ENCODE measurements at regions not wholly inside any gene's neighbourhood (a gene's known extent, or its start where the extent isn't known, plus 50 kb on each side); places are given as distances from the start of the nearest gene placed in this dataset.

DNA sequence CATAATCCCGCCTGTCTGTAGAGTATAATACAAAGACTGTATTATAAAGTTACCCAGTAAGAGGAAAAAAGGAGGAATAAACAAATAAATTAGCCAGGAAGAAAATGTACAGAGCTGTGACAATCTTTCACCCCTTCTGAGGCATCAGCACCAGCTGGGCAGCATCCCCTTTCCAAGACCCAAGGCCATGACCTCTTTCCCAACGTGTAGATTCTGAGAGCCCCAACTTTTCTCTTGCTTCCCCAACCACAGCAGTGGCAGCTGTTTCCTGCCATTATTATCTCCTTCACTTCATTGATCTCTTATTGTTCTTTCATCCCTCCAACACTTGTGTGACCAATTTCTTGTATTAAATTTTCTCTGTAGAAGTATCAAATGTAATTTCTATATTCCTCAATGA lies 101.6 kb downstream of the BBS10 start:
- no peak for DNase-seq
- H3K79me2 ChIP-seq (ENCODE audit: insufficient read depth), result no peaks in the 10 kb centered on the region
- H3K27me3 ChIP-seq (ENCODE audit: insufficient read depth), result no peaks in the 10 kb centered on the region
- no peaks in the 10 kb centered on the region for H4K20me1 ChIP-seq (ENCODE audit: insufficient read depth)
- H3K4me1 ChIP-seq (ENCODE audit: control insufficient read depth in 1 of 2, insufficient read depth in 2 of 2, low read depth in 1 of 2, low read length in 1 of 2), result peaks cover 0 to 13% of the 10 kb centered on the region in 2 experiments; a peak in 3 of 4 replicates
- H3K36me3 ChIP-seq (replicated peaks in 1 of 2; ENCODE audit: control insufficient read depth in 1 of 2, insufficient read depth in 2 of 2, low read length in 1 of 2), result no peaks in the 10 kb centered on the region
- no peaks in the 10 kb centered on the region for H3K9me3 ChIP-seq
- ChIA-PET CTCF (no interaction called here), POLR2A (no interaction called here)
- TF ChIP-seq TEAD4 (IDR thresholded peaks at IDR 0.05; ENCODE audit: borderline replicate concordance, insufficient read depth) (no peak), GATA2 (CRISPR knock-in tag; IDR thresholded peaks at IDR 0.05) (no peak), JUND (IDR thresholded peaks at IDR 0.05) (no peak), POLR2AphosphoS5 (IDR thresholded peaks at IDR 0.05; ENCODE audit: low read depth, low read length) (no peak), CHD2 (IDR thresholded peaks at IDR 0.05; ENCODE audit: low read length, partially characterized antibody) (no peak), NFIC (IDR thresholded peaks at IDR 0.05; ENCODE audit: borderline replicate concordance) (no peak)
- H3K4me3 ChIP-seq (ENCODE audit: low read depth in 2 of 2, low read length in 1 of 2), result no peak overlapping the region
- peaks cover 11% of the 10 kb centered on the region for H3F3A ChIP-seq (replicated peaks; ENCODE audit: insufficient read depth)
- no peaks in the 10 kb centered on the region for H3K9me2 ChIP-seq
- no peak overlapping the region for H3K4me2 ChIP-seq
- H2AFZ ChIP-seq (ENCODE audit: low read depth), result no peak overlapping the region
- no peak overlapping the region for H3K9ac ChIP-seq
- H3K27ac ChIP-seq (ENCODE audit: low read depth in 2 of 2, low read length in 1 of 2), result no peak overlapping the region
- 79% methylated on average over 2 of the region's 2 CpGs for WGBS (ENCODE audit: low lambda C conversion rate)

DNA sequence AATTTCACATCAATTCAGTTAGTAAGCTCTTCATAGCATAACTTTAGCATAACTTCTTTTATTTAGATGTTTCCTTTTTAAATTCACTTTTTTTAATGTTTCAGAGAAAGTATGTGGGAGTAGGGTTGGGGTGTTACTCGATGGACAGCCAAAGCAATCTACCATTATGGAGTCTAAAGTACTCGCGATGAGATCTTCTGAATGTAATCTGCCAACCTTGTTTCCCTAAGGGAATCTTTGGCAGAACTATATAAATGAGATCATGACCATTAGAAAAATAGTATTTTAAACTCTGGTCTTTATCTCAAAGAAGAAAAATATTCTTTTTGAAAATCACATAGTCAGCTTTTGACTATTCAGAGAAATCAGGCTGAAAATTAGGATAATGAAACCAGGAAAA lies 103.9 kb downstream of the BBS10 start:
- Histone ChIP-seq H3K4me3 (ENCODE audit: low read depth in 2 of 2, low read length in 1 of 2) (no peak overlapping the region), H3K27me3 (ENCODE audit: insufficient read depth) (no peaks in the 10 kb centered on the region), H2AFZ (ENCODE audit: low read depth) (no peak overlapping the region), H3K79me2 (ENCODE audit: insufficient read depth) (no peaks in the 10 kb centered on the region), H3K9me3 (no peaks in the 10 kb centered on the region), H3K9me2 (no peaks in the 10 kb centered on the region), H3F3A (replicated peaks; ENCODE audit: insufficient read depth) (peaks cover 11% of the 10 kb centered on the region), H3K4me2 (no peak overlapping the region), H3K36me3 (replicated peaks in 1 of 2; ENCODE audit: control insufficient read depth in 1 of 2, insufficient read depth in 2 of 2, low read length in 1 of 2) (no peaks in the 10 kb centered on the region), H3K9ac (no peak overlapping the region), H3K27ac (ENCODE audit: low read depth in 2 of 2, low read length in 1 of 2) (no peak overlapping the region), H4K20me1 (ENCODE audit: insufficient read depth) (no peaks in the 10 kb centered on the region), H3K4me1 (ENCODE audit: control insufficient read depth in 1 of 2, insufficient read depth in 2 of 2, low read depth in 1 of 2, low read length in 1 of 2) (peaks cover 0 to 5% of the 10 kb centered on the region in 2 experiments; a peak in 1 of 4 replicates)
- POLR2A ChIA-PET, result no interaction called here
- CTCF ChIA-PET, result interaction anchor here (0.9 kb wide), 1 partner anchor 8 kb away, joined by 3 read pairs; no protein-coding TSS in a partner anchor
- TF ChIP-seq, protein P1, sequence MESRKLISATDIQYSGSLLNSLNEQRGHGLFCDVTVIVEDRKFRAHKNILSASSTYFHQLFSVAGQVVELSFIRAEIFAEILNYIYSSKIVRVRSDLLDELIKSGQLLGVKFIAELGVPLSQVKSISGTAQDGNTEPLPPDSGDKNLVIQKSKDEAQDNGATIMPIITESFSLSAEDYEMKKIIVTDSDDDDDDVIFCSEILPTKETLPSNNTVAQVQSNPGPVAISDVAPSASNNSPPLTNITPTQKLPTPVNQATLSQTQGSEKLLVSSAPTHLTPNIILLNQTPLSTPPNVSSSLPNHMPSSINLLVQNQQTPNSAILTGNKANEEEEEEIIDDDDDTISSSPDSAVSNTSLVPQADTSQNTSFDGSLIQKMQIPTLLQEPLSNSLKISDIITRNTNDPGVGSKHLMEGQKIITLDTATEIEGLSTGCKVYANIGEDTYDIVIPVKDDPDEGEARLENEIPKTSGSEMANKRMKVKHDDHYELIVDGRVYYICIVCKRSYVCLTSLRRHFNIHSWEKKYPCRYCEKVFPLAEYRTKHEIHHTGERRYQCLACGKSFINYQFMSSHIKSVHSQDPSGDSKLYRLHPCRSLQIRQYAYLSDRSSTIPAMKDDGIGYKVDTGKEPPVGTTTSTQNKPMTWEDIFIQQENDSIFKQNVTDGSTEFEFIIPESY (IDR thresholded peaks at IDR 0.05; ENCODE audit: borderline replicate concordance, low read depth), result no peak
- TF ChIP-seq SMC3 (IDR thresholded peaks at IDR 0.05; ENCODE audit: low read depth, low read length), result no peak
- DNase-seq, result no peak
- WGBS (ENCODE audit: low lambda C conversion rate), result 91% methylated on average over 3 of the region's 3 CpGs

DNA sequence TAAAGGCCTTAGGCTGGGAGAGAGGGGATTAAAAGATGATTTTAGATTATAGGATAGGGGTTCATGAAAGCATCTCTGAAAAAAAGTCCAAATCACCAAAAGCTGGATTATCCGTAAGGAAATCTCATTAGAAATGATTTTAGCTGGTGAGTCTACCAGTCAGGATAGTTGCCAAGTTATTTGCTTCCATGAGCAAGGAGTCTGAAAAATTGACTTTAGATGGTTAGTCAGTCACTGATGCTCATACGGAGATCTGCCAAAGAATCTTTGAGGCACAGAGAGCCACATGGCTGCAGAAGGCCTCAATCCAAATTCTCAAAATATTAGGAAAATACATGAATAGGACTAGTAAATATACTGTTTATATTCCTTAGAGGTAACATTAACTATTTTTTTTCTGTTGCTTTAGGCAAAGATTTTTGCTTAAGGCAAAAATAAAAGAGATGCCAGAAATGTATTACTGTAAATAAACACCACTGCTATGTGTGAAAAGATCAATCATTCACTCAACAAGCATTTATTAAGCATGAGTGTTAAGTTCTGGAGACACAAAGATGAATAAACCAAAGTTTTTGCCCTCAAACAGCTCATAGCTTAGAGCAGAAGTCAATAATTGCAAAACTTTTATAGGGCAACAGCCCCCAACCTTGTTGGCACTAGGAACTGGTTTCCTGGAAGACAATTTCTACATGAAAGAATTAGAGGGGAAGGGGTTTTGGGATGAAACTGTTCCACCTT lies 105.2 kb downstream of the BBS10 start:
- Histone ChIP-seq H3K4me3 (ENCODE audit: low read depth in 2 of 2, low read length in 1 of 2) (no peak overlapping the region), H3K4me1 (ENCODE audit: control insufficient read depth in 1 of 2, insufficient read depth in 2 of 2, low read depth in 1 of 2, low read length in 1 of 2) (peaks cover 0 to 5% of the 10 kb centered on the region in 2 experiments; a peak in 1 of 4 replicates), H4K20me1 (ENCODE audit: insufficient read depth) (no peaks in the 10 kb centered on the region), H3K27ac (ENCODE audit: low read depth in 2 of 2, low read length in 1 of 2) (peak overlapping the region in 1 of 2 experiments; percentile 30; a peak in 2 of 4 replicates), H3K36me3 (replicated peaks in 1 of 2; ENCODE audit: control insufficient read depth in 1 of 2, insufficient read depth in 2 of 2, low read length in 1 of 2) (no peaks in the 10 kb centered on the region), H3K9ac (no peak overlapping the region), H3K79me2 (ENCODE audit: insufficient read depth) (no peaks in the 10 kb centered on the region), H2AFZ (ENCODE audit: low read depth) (0 out of 2 replicates have a peak overlapping the region, but pooled peaks have one; percentile 9), H3F3A (replicated peaks; ENCODE audit: insufficient read depth) (peaks cover 11% of the 10 kb centered on the region), H3K9me3 (no peaks in the 10 kb centered on the region), H3K27me3 (ENCODE audit: insufficient read depth) (no peaks in the 10 kb centered on the region), H3K9me2 (no peaks in the 10 kb centered on the region), H3K4me2 (no peak overlapping the region)
- WGBS (ENCODE audit: low lambda C conversion rate), result 54% methylated on average over 2 of the region's 2 CpGs
- ChIA-PET CTCF (no interaction called here), POLR2A (no interaction called here)
- TF ChIP-seq REST (IDR thresholded peaks at IDR 0.05; ENCODE audit: low read depth, low read length) (no peak), TCF12 (IDR thresholded peaks at IDR 0.05) (0 out of 2 replicates have a peak, but pooled peaks have one; percentile 11), NFIC (IDR thresholded peaks at IDR 0.05; ENCODE audit: borderline replicate concordance) (peak; percentile 54; the same call in 1 of the 2 replicates)
- TF ChIP-seq, protein P2, sequence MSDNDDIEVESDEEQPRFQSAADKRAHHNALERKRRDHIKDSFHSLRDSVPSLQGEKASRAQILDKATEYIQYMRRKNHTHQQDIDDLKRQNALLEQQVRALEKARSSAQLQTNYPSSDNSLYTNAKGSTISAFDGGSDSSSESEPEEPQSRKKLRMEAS (IDR thresholded peaks at IDR 0.05; ENCODE audit: low read depth), result peak; percentile 47; the same call in 1 of the 2 replicates
- DNase-seq, result no peak
